Stimulated activated CD4-positive, alpha-beta T cell treated with anti-CD3 and anti-CD28 coated beads, Interleukin-4, amount 100 ng/mL, for 1 hour (primary cell): ENCODE measurements at regions not wholly inside any gene's neighbourhood (a gene's known extent, or its start where the extent isn't known, plus 50 kb on each side); places are given as distances from the start of the nearest gene placed in this dataset.

Source experiments
- DNase-seq: peaks from one replicate; pipeline ENCODE4 v3.0.0-alpha.2; 2020

DNA sequence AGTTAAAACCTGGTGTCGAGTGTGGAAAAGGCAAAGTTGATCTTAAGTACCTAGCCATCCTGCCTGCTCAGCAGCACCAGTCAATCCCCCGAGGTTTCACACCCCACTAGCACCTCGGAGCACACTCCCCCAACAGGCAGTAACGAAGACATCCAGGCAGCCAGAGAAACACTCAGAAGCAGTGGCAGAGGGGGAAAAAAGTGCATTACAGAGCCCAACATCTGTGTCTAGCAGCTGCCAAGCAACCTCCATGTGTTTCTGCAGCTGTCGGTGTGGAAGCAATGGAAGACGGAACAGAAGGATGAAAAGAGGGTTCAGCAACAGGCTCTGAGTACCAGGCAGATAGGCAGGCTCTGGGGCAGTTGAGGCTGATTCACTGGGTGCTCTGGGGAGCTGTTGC lies 73.4 kb upstream of the PROX1 start:
- DNase-seq, result no peak

DNA sequence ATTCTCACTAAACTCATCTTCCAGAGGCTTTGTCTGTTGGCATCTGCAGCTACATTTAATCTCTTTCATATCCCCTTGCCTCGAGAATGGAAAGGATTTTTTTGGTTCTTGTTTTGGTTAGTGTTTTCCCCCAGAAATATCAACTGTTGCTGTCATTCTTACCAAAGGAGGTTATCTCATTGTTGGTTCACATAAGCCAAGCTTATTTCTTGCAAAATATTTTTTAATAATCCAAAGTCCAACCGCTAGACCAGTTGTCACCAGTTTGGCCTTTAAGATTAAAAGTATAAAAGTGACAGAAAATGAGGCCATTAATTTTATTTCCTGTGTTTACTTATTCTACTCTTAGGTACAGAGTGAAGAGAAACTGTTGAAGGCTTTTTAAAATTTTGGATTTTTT lies 66.5 kb upstream of the PROX1 start:
- DNase-seq, result no peak

DNA sequence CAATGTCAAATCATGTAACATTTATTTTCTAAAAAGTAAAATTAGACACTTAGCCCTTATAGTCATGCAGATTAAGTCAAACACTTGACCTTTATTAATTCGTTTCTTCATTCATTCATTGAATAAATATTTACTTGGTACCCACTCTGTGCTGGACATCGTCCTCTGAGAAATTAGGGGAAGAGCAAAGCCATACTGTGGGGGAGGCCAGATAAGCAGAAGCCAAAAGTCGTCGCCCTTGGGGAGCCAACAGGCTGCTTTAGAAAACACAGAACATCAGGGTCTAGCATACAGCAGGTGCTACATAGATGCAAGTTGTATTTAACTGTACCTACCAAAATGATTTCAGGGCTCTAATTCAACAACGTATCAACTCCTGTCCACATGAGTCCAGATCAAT lies 66.1 kb upstream of the PROX1 start:
- DNase-seq, result no peak

DNA sequence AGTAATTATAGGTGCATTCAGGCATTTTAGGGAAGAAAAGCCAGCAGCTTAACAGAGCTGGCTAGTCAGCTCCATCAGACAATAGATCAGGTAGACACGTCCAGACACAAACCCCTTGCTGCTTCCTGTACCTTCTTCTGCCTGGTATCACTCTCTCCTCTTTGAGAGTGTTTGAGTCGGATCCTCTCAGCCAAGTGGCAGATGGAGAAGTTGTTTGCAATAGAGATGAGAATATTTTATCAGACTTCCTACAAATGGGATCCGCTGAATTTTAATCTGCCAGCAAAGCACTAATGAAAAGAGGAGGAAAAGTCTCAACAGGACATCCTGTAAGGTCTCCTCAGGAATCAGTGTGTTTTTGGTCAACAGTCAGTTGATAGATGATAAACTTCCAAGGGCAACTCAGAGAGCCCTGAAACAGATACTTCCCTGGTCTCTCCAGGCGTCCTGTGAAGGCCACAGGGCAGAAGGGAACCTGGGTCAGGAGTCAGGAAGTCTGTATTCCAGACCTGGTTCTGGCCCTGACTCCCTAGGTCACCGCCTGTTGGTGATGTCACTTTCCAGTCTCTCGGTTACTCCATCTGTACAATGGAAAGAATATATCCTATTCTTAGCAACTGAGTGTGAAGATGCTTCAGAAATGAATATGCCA lies 62.1 kb upstream of the PROX1 start:
- DNase-seq, result no peak

DNA sequence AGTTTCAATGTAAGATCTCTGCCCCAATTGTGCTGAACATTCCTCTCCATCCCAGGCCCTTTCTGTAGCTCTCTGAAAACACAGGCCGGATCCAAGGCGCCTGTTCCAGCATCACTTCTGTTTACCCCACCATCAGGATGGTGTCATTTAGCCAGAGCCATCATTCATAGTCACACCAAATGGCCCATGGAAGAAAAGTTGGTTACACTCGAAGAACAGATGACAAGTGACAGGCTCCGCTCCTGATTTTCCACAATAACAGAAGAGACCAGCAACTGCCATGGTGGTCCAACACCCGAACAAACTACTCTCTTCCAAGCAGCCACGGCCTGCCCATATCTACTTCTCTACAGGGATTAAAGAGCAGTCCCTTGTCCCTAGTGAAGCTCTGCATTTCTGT lies 59.9 kb upstream of the PROX1 start:
- no peak for DNase-seq

DNA sequence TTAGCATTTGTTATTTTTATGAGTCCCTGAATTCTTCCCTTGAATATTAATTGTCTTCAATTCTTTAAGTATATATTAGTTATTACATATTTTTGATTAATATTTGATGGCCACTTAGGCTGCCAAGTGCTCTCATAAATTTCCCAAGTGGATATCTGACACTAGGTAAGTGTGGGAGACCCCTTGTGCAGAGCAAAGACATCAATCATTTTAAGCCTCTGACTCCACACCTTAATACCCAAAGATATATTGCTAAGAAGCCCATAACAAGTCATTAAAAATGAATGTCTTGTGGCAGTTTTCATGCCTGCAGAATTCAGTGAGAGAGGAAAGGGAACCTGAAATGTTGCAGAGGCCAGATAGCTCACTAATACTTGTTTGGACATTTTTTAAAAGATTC lies 58.4 kb upstream of the PROX1 start:
- no peak for DNase-seq

DNA sequence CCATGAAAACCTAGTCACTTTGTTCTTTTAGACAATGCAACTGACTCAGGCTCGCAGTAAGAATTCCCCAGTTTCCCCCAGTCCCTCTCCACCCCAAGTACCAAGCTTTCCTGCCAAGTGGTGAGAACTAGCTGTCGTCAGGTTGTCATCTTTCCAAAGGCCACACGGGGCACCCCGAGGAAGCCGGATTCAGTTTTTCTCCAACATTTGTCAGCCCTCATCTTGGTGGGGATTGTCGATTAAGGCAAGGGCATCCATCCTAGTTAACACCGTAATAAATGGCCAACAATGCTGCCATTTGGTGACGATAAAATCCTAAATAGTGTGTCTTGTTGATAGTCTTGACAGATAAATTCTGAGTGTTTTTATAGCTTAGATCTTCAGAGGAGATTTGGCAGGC lies 55.9 kb upstream of the PROX1 start:
- DNase-seq, result no peak

DNA sequence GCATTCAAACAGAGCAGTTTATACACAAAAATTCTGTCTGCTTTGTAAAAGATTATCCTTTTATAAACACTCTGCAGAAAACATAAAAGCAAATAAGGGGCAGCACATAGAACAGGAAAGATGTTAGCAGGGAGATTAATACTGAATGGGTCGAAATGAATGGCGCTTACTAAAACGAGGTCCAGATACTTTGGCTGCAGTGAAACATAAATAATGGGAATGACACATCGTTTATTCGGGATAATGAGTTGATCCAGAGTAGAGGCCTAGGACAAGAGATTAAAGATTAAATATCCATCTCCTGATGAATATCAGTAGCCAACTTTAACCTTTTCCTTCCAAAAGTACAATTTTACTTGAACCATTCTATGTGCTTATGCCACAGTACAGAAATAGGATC lies 54.4 kb upstream of the PROX1 start:
- no peak for DNase-seq

DNA sequence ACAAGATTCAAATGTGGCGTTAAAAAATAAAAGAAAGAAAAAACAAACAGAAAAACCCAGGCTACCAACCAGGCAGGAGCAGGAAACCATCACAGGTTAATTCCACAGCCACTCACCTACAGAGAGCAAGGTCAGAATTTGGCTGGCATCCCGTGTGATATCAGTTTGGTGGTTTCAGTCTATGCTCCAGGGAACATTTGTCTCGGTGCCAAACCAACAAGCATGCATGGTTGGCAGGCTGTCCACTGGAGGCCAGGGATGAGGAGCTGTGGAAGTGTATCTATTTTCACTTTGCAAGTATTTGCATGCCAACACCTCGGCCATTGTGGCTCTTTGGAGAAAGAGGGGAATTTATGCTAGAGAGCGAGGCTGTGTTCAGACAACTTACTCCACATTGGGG lies 53.1 kb upstream of the PROX1 start:
- no peak for DNase-seq

DNA sequence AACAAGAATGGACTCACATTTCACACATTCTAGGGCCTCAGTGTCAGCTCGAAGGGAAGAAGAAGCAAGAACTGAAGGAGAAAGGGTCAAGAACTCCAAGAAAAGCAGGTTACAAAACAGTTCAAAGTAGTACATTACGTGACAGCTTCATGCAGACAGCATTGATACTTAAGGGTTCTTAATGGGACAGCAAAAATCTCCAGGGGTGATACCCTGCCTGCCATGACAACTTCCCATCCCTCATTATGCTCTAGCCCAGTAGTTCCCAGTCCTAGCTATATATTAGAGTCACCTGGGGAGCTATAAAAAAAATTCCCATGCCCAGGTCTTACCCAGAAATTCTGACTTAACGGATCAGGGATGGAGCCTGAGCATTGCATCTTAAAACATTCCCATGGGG lies 51.2 kb upstream of the PROX1 start:
- no peak for DNase-seq
